ENCODE measurements at regions not wholly inside any gene's neighbourhood (a gene's known extent, or its start where the extent isn't known, plus 50 kb on each side); places are given as distances from the start of the nearest gene placed in this dataset.
A peak's percentile ranks its signal among the peaks of the same experiment; 100 is the strongest.

DNA sequence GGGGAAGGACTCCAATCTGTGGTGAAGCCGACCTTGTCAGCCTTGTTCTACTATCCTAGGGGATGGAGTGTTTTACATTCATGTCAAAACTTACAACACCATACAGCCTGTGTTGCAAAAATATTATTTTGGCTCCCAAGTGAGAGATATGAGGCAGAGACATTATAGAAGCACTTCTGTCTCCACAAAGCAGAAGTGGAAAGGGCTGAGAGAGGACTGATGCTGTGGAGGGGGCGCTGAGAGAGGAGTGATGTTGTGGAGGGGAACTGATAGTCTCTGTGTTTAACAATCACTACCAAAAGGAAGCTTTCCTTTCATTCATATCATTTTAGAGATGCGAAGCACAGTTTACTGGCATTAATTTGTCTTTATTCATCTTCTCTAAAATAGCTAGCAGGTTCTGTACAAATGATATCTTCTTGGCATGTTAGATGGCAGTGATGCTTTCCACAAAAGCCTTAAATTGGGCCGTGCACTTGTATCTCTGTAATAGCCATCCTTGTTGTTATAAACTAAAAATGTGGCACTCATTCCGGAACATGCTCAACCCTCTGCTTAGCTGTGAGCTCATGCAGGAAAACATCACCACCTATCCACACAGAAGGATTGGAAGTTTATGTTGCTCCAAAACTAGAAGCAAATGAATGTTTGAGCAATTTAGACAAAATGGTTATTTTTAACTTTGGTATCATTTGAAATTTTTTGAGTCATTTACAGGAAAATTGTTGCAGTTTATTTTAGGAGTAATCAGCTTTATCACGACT, 134.6 kb upstream of the TP63 start:
- no peak overlapping the region for H3K27ac ChIP-seq
- no peak overlapping the region for H3K4me3 ChIP-seq

- H3K4me3 ChIP-seq = no peak overlapping the region
- no peak overlapping the region for H3K27ac ChIP-seq
Observed at GRCh38 chr3:189498995-189499704, 132.0 kb upstream of the TP63 start.

GRCh38 chr3:189500299-189500698, 130.9 kb upstream of the TP63 start:
- Histone ChIP-seq H3K4me3 (no peak overlapping the region), H3K27ac (no peak overlapping the region)

GRCh38 chr3:189500798-189501495, 130.2 kb upstream of the TP63 start:
- Histone ChIP-seq H3K4me3 (no peak overlapping the region), H3K27ac (no peak overlapping the region)

DNA sequence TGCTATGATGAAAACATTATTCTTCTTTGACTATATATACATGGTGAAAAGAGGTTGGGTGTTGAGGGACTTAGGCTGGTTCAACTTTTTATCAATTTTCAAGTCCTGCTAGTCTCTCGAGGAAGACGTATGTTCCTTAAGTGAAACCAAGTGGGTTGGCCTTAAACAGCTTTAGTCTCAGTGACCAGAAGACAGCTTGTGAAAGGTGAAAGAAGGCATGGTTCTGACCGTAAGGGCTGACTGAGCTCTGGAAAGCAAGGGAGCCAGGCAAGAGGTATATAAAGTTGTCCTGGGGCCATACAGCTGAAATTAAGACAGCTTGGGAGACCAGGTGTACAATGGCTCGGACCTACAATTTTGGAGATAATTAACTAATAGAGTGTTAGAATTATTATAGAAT, 128.9 kb upstream of the TP63 start:
- Histone ChIP-seq H3K27ac (no peak overlapping the region), H3K4me3 (no peak overlapping the region)

GRCh38 chr3:189502676-189503257, 128.4 kb upstream of the TP63 start:
- H3K27ac ChIP-seq = no peak overlapping the region
- no peak overlapping the region for H3K4me3 ChIP-seq

GRCh38 chr3:189507856-189508255, 123.3 kb upstream of the TP63 start:
- no peak overlapping the region for H3K4me3 ChIP-seq
- H3K27ac ChIP-seq = peak overlapping the region in 2 of 21 experiments; percentile 40 to 48

GRCh38 chr3:189508784-189509501, 122.2 kb upstream of the TP63 start:
- Histone ChIP-seq H3K4me3 (no peak overlapping the region), H3K27ac (peak overlapping the region in 3 of 21 experiments; percentile 40 to 48 (median 40))

- Histone ChIP-seq H3K27ac (peak overlapping the region in 3 of 21 experiments; percentile 61 to 81 (median 79)), H3K4me3 (no peak overlapping the region)
Observed at GRCh38 chr3:189512039-189512438, 119.2 kb upstream of the TP63 start.

- Histone ChIP-seq H3K4me3 (no peak overlapping the region), H3K27ac (peak overlapping the region in 14 of 21 experiments; percentile 7 to 81 (median 48))
Observed at GRCh38 chr3:189512821-189513220, 118.4 kb upstream of the TP63 start.

DNA sequence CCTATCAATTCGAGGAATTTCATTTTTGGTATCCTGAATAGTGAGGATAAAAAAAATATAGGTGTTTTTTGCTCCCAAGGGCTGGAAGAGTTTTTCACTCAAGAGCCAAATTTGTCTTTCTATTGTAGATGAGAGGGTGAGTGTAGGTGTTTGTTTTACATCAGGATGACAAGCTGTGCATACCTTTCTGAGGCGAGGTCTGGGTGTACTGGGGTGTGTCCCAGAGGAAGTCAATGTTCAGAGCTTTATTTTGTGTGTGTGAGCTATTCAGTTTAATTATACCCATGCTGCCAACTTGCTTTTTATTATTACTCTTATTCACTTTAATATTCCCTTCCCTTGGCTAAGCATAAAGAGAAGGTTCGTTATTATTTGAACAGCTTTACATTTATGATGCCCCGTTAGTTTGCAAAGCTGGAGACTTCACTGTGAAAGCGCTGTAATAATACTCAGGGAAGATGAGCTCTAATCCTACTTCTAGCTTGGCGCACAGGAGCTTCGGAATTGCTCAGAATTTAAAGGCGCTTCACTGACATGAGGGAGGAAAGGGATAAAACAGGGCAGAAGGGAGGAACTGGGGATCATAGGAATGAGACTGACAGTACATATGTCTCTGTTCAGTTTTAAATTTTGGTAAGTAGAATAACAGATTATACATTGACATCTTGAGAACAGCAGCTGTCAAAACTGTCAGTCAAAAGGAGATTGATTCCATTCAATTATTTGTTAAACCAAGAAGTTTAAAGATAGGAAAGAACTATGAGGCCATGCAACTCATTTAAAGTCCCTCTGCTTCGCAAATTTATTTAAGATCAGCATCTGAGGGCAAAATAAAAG, 117.7 kb upstream of the TP63 start:
- Histone ChIP-seq H3K4me3 (no peak overlapping the region), H3K27ac (peak overlapping the region in 14 of 21 experiments; percentile 7 to 81 (median 52))

DNA sequence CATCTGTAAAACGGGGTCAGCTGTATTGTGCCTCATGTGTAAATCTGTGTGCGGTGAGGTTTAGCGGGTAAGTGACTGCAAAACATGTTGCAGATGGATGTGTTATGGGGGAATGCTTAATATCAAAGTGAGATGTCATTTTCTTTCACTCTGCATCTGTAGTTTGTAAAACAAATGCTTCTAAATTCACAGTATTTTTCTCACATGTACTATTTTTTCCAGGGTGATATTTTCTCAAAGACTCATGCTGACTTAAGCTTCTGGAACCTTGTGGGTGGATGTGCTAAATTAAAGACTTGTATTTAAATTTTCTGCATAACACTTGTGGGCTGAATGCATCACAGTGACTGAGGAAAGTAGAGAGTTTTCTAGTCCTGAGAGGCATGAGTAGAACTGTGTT, 115.2 kb upstream of the TP63 start:
- H3K4me3 ChIP-seq = no peak overlapping the region
- H3K27ac ChIP-seq = no peak overlapping the region

DNA sequence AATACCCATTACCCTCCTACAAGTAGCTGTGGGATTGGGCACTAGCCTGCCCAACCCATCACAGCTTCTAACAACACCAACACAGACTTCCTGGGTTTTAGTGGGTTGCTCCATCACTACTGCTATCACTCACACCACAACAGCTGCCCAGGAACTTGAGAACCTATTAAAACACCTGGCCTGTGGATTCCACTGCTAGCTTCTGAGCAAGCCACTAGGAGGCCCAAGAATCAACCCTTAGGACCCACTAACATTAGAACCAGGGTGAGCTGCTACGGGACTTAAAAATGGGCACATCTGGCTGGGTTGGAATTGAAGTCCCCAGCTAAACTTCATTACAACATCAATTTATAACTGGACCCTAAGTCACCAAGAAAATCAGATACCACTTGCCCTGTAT, 113.2 kb upstream of the TP63 start:
- Histone ChIP-seq H3K4me3 (no peak overlapping the region), H3K27ac (no peak overlapping the region)

DNA sequence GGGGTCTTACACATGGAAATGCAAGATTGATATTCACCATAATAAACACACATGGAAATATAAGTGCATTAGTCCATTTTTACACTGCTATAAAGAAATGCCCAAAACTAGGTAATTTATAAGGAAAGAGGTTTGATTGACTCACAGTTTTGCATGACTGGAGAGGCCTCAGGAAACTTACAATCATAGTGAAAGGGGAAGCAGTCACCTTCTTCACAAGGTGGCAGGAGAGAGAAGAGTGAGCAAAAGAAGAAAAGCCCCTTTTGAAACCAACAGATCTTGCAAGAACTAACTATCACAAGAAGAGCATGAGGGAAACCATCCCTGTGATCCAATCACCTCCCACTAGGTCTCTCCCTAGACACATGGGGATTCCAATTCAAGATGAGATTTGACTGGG, 111.7 kb upstream of the TP63 start:
- Histone ChIP-seq H3K27ac (no peak overlapping the region), H3K4me3 (no peak overlapping the region)

- Histone ChIP-seq H3K4me3 (no peak overlapping the region), H3K27ac (no peak overlapping the region)
Observed at GRCh38 chr3:189529468-189529867, 101.7 kb upstream of the TP63 start.

- no peak overlapping the region for H3K4me3 ChIP-seq
- H3K27ac ChIP-seq = no peak overlapping the region
Observed at GRCh38 chr3:189529889-189530471, 101.2 kb upstream of the TP63 start.

DNA sequence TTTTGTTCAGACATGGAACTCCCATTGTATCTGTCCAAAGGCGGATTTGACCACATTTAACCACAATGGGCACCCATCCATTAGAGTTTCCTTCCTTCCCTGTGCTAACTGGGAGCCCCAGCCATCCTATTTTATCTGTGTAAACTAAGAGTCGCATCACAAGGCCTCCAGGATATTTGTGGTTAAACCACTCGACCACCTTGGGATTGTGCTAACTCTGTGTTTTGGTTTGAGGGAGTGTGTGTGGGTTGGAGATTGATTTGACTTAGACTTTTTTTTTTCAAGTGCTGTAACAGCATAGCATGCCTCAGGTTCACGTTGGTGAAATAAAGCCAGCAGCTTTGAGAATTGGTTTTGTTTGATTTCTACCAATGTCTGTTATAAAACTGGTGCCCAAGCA, 100.4 kb upstream of the TP63 start:
- Histone ChIP-seq H3K27ac (no peak overlapping the region), H3K4me3 (no peak overlapping the region)

- H3K4me3 ChIP-seq = no peak overlapping the region
- H3K27ac ChIP-seq = no peak overlapping the region
Observed at GRCh38 chr3:189531271-189531670, 99.9 kb upstream of the TP63 start.

DNA sequence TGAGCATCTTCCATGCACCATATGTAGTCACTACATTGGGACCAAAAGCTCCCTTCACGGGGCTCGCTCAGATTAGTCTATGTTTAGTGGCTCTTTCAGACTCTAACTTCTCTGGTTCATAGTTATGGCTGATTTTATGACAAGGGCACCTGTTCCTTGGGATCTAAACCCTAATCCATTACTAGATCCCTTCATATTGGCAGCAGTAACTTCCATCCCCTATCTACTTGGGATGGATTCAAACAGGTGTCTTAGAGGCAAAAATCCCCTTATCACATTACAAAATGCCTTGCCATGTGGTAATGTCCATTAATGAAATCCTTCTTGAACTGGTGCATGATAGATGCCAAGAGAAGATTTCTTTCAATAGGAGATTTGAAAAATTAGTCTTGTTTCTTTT, 96.7 kb upstream of the TP63 start:
- Histone ChIP-seq H3K4me3 (no peak overlapping the region), H3K27ac (no peak overlapping the region)

All from skin epidermis (tissue), 12 donors.